ENCODE measurements at regions not wholly inside any gene's neighbourhood (a gene's known extent, or its start where the extent isn't known, plus 50 kb on each side); places are given as distances from the start of the nearest gene placed in this dataset.

DNA sequence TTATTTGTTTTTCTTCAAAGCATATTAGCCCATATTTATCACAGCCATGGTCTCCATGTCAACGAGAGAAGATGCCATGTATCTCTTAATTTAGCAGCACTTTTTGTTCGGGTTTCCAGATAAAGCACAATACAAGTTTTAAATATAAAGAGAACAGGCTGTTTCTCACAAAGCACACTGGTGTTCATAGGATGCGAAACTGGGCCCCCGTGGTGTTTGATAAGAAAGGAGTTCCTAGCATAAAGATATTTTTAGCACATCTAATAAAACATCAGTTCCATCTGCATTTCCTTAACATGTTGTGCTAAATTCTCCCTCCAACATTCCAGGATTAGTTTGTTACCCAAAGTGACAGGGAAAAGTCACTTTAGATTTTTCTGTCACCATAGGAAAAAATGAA lies 72.4 kb upstream of the EDNRB start:
- no peaks in the 10 kb centered on the region for H3K9me3 ChIP-seq (replicated peaks in 1 of 2; ENCODE audit: control insufficient read depth in 1 of 2, insufficient read depth in 1 of 2, low read length in 2 of 2)
- TF ChIP-seq, protein P1, sequence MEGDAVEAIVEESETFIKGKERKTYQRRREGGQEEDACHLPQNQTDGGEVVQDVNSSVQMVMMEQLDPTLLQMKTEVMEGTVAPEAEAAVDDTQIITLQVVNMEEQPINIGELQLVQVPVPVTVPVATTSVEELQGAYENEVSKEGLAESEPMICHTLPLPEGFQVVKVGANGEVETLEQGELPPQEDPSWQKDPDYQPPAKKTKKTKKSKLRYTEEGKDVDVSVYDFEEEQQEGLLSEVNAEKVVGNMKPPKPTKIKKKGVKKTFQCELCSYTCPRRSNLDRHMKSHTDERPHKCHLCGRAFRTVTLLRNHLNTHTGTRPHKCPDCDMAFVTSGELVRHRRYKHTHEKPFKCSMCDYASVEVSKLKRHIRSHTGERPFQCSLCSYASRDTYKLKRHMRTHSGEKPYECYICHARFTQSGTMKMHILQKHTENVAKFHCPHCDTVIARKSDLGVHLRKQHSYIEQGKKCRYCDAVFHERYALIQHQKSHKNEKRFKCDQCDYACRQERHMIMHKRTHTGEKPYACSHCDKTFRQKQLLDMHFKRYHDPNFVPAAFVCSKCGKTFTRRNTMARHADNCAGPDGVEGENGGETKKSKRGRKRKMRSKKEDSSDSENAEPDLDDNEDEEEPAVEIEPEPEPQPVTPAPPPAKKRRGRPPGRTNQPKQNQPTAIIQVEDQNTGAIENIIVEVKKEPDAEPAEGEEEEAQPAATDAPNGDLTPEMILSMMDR (IDR thresholded peaks at IDR 0.05) = no peak
- no peaks in the 10 kb centered on the region for H3K79me2 ChIP-seq (ENCODE audit: insufficient read depth, low read length)
- H3K36me3 ChIP-seq (replicated peaks in 1 of 2; ENCODE audit: control insufficient read depth in 1 of 2, insufficient read depth in 2 of 2, low read length in 2 of 2) = no peaks in the 10 kb centered on the region
- no peak overlapping the region for H2AFZ ChIP-seq (ENCODE audit: insufficient read depth, low read depth, low read length, poor library complexity, severe bottlenecking)
- DNase-seq = no peak
- no CpG with 5 or more reads among the region's 4 CpGs for WGBS (ENCODE audit: insufficient coverage)
- no peaks in the 10 kb centered on the region for H3K4me1 ChIP-seq (ENCODE audit: control insufficient read depth in 1 of 2, insufficient read depth in 2 of 2, low read length in 2 of 2)
- no peaks in the 10 kb centered on the region for H3K4me1 Mint-ChIP-seq
- intact Hi-C loops (cut with micrococcal nuclease) = no loop called here
- H3K4me2 ChIP-seq (replicated peaks; ENCODE audit: extremely low read depth, low read length, poor library complexity, severe bottlenecking) = no peak overlapping the region
- H3K36me3 Mint-ChIP-seq = no peaks in the 10 kb centered on the region
- H3K27ac Mint-ChIP-seq = no peak overlapping the region
- H4K20me1 ChIP-seq (ENCODE audit: insufficient read depth, low read length) = no peaks in the 10 kb centered on the region
- H3K27ac ChIP-seq (ENCODE audit: low read depth in 1 of 2, low read length in 2 of 2) = no peak overlapping the region
- peaks cover 0 to 3% (median 1%) of the 10 kb centered on the region in 3 donors for H3K27me3 Mint-ChIP-seq (ENCODE audit: low read depth in 3 of 3)
- no peak overlapping the region for H3K4me3 Mint-ChIP-seq
- H3K9ac ChIP-seq (ENCODE audit: insufficient read depth, low read length, poor library complexity, severe bottlenecking) = no peak overlapping the region
- peaks cover 0 to 3% (median 0%) of the 10 kb centered on the region in 7 donors for H3K9me3 Mint-ChIP-seq
- no peak overlapping the region for H3K4me3 ChIP-seq (replicated peaks in 1 of 3; ENCODE audit: low read depth in 2 of 3, low read length in 3 of 3)
- H3K27me3 ChIP-seq (ENCODE audit: control insufficient read depth in 2 of 2, insufficient read depth in 2 of 2, low read length in 2 of 2) = no peaks in the 10 kb centered on the region

DNA sequence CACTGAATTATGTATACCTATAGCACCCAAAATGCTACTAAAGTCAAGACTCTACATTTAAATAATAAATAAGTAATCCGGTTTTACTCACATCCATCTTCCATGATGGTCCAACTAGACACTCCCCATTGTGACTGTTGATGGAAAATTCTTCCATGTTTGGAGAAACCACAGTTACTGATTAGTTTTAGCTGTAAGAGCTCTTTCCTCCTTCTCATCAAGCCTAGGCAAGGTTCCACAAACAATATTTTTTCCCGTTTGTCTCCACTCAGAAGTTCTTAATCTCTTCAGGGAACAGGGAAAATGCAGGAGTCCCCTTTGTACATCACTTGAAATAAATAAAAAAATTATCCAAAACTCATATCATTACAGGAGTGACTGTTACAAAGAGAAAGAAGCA lies 70.7 kb upstream of the EDNRB start:
- Histone ChIP-seq H3K4me3 (replicated peaks in 1 of 3; ENCODE audit: low read depth in 2 of 3, low read length in 3 of 3) (no peak overlapping the region), H3K27ac (ENCODE audit: low read depth in 1 of 2, low read length in 2 of 2) (no peak overlapping the region), H3K79me2 (ENCODE audit: insufficient read depth, low read length) (no peaks in the 10 kb centered on the region), H3K36me3 (replicated peaks in 1 of 2; ENCODE audit: control insufficient read depth in 1 of 2, insufficient read depth in 2 of 2, low read length in 2 of 2) (no peaks in the 10 kb centered on the region), H3K27me3 (ENCODE audit: control insufficient read depth in 2 of 2, insufficient read depth in 2 of 2, low read length in 2 of 2) (no peaks in the 10 kb centered on the region), H2AFZ (ENCODE audit: insufficient read depth, low read depth, low read length, poor library complexity, severe bottlenecking) (no peak overlapping the region), H3K4me1 (ENCODE audit: control insufficient read depth in 1 of 2, insufficient read depth in 2 of 2, low read length in 2 of 2) (no peaks in the 10 kb centered on the region), H3K9me3 (replicated peaks in 1 of 2; ENCODE audit: control insufficient read depth in 1 of 2, insufficient read depth in 1 of 2, low read length in 2 of 2) (no peaks in the 10 kb centered on the region), H3K4me2 (replicated peaks; ENCODE audit: extremely low read depth, low read length, poor library complexity, severe bottlenecking) (no peak overlapping the region), H3K9ac (ENCODE audit: insufficient read depth, low read length, poor library complexity, severe bottlenecking) (no peak overlapping the region), H4K20me1 (ENCODE audit: insufficient read depth, low read length) (no peaks in the 10 kb centered on the region)
- Mint-ChIP-seq H3K36me3 (no peaks in the 10 kb centered on the region), H3K9me3 (no peaks in the 10 kb centered on the region), H3K27ac (no peak overlapping the region), H3K4me3 (no peak overlapping the region), H3K4me1 (no peaks in the 10 kb centered on the region), H3K27me3 (ENCODE audit: low read depth in 3 of 3) (no peaks in the 10 kb centered on the region)
- WGBS (ENCODE audit: insufficient coverage) = no CpG with 5 or more reads among the region's 2 CpGs
- TF ChIP-seq, protein P1 (IDR thresholded peaks at IDR 0.05) = no peak
- DNase-seq = no peak
- intact Hi-C loops (cut with micrococcal nuclease) = no loop called here
